ENCODE measurements at regions not wholly inside any gene's neighbourhood (a gene's known extent, or its start where the extent isn't known, plus 50 kb on each side); places are given as distances from the start of the nearest gene placed in this dataset.

- no peak for DNase-seq
- intact Hi-C loops (cut with DNase I, micrococcal nuclease) = no loop called here
- ATAC-seq = no peak
Measured at GRCh38 chr1:82703951-82704350, 903.2 kb downstream of the ADGRL2 start.

GRCh38 chr1:82700476-82700875, 899.7 kb downstream of the ADGRL2 start:
- no peak for ATAC-seq
- intact Hi-C loops (cut with DNase I, micrococcal nuclease) = no loop called here

GRCh38 chr1:82697965-82698364, 897.2 kb downstream of the ADGRL2 start:
- intact Hi-C loops (cut with DNase I, micrococcal nuclease) = no loop called here
- no peak for ATAC-seq
- no peak for DNase-seq

More at GRCh38 chr1:82700476-82700875, 899.7 kb downstream of the ADGRL2 start:
- DNase-seq = no peak

- ATAC-seq (no peak), DNase-seq (no peak)
- intact Hi-C loops (cut with DNase I, micrococcal nuclease) = no loop called here
Measured at GRCh38 chr1:82695443-82695842, 894.7 kb downstream of the ADGRL2 start.

- intact Hi-C loops (cut with DNase I, micrococcal nuclease) = no loop called here
- no peak for ATAC-seq
- no peak for DNase-seq
Measured at GRCh38 chr1:82690411-82690810, 889.7 kb downstream of the ADGRL2 start.

GRCh38 chr1:82689217-82689616, 888.5 kb downstream of the ADGRL2 start:
- ATAC-seq (no peak), DNase-seq (no peak)
- intact Hi-C loops (cut with DNase I, micrococcal nuclease) = no loop called here

- DNase-seq (no peak), ATAC-seq (no peak)
- intact Hi-C loops (cut with DNase I, micrococcal nuclease) = no loop called here
Measured at GRCh38 chr1:82686774-82687173, 886.0 kb downstream of the ADGRL2 start.

- ATAC-seq (no peak), DNase-seq (no peak)
- intact Hi-C loops (cut with DNase I, micrococcal nuclease) = no loop called here
Measured at GRCh38 chr1:82646888-82647287, 846.2 kb downstream of the ADGRL2 start.

- DNase-seq (no peak), ATAC-seq (no peak)
- intact Hi-C loops (cut with DNase I, micrococcal nuclease) = no loop called here
Measured at GRCh38 chr1:82646336-82646735, 845.6 kb downstream of the ADGRL2 start.

GRCh38 chr1:82644186-82644915, 843.6 kb downstream of the ADGRL2 start:
- DNase-seq = no peak
- intact Hi-C loops (cut with DNase I, micrococcal nuclease) = no loop called here
- ATAC-seq = no peak

GRCh38 chr1:82640352-82640751, 839.6 kb downstream of the ADGRL2 start:
- no peak for DNase-seq
- intact Hi-C loops (cut with DNase I, micrococcal nuclease) = no loop called here
- ATAC-seq = no peak

GRCh38 chr1:82634266-82634665, 833.5 kb downstream of the ADGRL2 start:
- ATAC-seq (no peak), DNase-seq (no peak)
- intact Hi-C loops (cut with DNase I, micrococcal nuclease) = no loop called here

- ATAC-seq = no peak
- no peak for DNase-seq
- intact Hi-C loops (cut with DNase I, micrococcal nuclease) = no loop called here
Measured at GRCh38 chr1:82632155-82632554, 831.4 kb downstream of the ADGRL2 start.

- DNase-seq = no peak
- ATAC-seq = no peak
- intact Hi-C loops (cut with DNase I, micrococcal nuclease) = no loop called here
Measured at GRCh38 chr1:82628887-82629286, 828.2 kb downstream of the ADGRL2 start.

- intact Hi-C loops (cut with DNase I, micrococcal nuclease) = no loop called here
- no peak for ATAC-seq
- DNase-seq = no peak
Measured at GRCh38 chr1:82625537-82625936, 824.8 kb downstream of the ADGRL2 start.

GRCh38 chr1:82621076-82621475, 820.3 kb downstream of the ADGRL2 start:
- DNase-seq (no peak), ATAC-seq (no peak)
- intact Hi-C loops (cut with DNase I, micrococcal nuclease) = no loop called here

- no peak for ATAC-seq
- DNase-seq = no peak
- intact Hi-C loops (cut with DNase I, micrococcal nuclease) = no loop called here
Measured at GRCh38 chr1:82614090-82614489, 813.4 kb downstream of the ADGRL2 start.

- intact Hi-C loops (cut with DNase I, micrococcal nuclease) = no loop called here
- ATAC-seq = no peak
- no peak for DNase-seq
Measured at GRCh38 chr1:82612986-82613385, 812.3 kb downstream of the ADGRL2 start.

GRCh38 chr1:82606546-82606945, 805.8 kb downstream of the ADGRL2 start:
- ATAC-seq = no peak

GRCh38 chr1:82604524-82604923, 803.8 kb downstream of the ADGRL2 start:
- ATAC-seq (no peak), DNase-seq (no peak)
- intact Hi-C loops (cut with DNase I, micrococcal nuclease) = no loop called here

More at GRCh38 chr1:82606546-82606945, 805.8 kb downstream of the ADGRL2 start:
- intact Hi-C loops (cut with DNase I, micrococcal nuclease) = no loop called here
- no peak for DNase-seq

- intact Hi-C loops (cut with DNase I, micrococcal nuclease) = no loop called here
- ATAC-seq = no peak
- DNase-seq = no peak
Measured at GRCh38 chr1:82600314-82600713, 799.6 kb downstream of the ADGRL2 start.

Measured in left colon (tissue), 2 donors.